ENCODE measurements at regions not wholly inside any gene's neighbourhood (a gene's known extent, or its start where the extent isn't known, plus 50 kb on each side); places are given as distances from the start of the nearest gene placed in this dataset.

DNA sequence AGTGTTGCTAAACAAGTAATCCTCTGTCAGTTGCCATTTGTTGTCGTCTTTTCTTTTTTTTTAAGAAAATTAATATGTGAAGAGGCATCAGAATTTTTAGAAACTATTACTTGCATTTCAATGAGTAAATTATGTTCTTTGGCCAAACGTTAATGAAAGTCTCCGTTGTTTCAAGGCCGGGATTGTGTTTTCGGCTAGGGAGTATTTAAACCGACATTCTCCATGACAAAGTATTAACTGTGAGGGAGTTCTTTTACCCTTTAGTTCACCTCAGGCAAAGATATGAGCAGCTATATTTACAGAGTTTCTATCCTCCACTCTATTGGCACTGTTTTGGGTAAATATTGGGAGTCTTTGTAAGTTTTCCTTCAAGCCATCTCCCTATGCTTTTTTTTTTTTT, 668.9 kb downstream of the METTL15 start:
- Mint-ChIP-seq H3K9me3 (peaks cover 17% of the 10 kb centered on the region), H3K27ac (no peak overlapping the region), H3K36me3 (ENCODE audit: low read depth) (no peaks in the 10 kb centered on the region), H3K4me1 (ENCODE audit: low read depth) (no peaks in the 10 kb centered on the region), H3K4me3 (no peak overlapping the region), H3K27me3 (no peaks in the 10 kb centered on the region)

DNA sequence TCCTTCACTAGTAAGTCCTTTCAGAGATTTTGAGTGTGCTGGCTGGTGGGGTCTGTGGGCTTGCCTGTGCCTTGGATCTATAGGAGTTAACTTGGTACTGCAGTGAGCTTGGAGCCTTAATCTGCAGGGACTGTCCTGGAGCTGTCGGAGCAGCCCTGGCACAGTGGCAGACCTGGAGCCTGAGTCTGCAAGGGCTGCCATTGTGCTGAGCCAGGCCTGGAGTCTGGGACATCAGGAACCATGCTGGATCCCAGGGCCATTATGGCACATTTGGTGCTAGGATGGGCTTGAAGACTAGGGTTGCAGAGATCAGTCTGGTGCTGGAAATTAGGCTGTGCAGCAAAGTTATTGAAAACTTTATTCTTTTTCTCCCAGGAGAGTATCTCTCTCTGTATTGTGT, 665.4 kb downstream of the METTL15 start:
- H3K27ac Mint-ChIP-seq: no peak overlapping the region
- H3K36me3 Mint-ChIP-seq (ENCODE audit: low read depth): no peaks in the 10 kb centered on the region
- no peaks in the 10 kb centered on the region for H3K4me1 Mint-ChIP-seq (ENCODE audit: low read depth)
- H3K4me3 Mint-ChIP-seq: no peak overlapping the region
- no peaks in the 10 kb centered on the region for H3K27me3 Mint-ChIP-seq
- H3K9me3 Mint-ChIP-seq: peaks cover 24% of the 10 kb centered on the region

DNA sequence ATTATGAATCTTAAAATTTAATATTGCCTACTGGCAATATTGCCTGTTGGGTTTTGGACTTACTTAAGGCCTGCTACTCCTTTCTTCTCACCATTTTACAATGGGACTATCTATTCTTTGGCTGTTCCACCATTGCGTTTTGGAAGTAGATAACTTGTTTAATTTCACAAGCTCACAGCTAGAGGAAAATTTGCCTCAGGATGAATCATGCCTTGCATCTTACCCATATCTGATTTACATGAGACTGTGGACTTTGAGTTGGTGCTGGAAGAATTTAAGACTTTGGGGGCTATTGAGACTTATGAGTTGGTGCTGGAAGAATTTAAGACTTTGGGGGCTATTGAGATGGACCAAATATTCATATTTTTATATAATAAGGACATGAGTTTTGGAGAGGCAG, 662.6 kb downstream of the METTL15 start:
- H3K4me3 Mint-ChIP-seq: no peak overlapping the region
- no peak overlapping the region for H3K27ac Mint-ChIP-seq
- no peaks in the 10 kb centered on the region for H3K27me3 Mint-ChIP-seq
- no peaks in the 10 kb centered on the region for H3K36me3 Mint-ChIP-seq (ENCODE audit: low read depth)
- peaks cover 23% of the 10 kb centered on the region for H3K9me3 Mint-ChIP-seq
- H3K4me1 Mint-ChIP-seq (ENCODE audit: low read depth): no peaks in the 10 kb centered on the region

GRCh38 chr11:28767574-28767973, 659.4 kb downstream of the METTL15 start:
- Mint-ChIP-seq H3K9me3 (peaks cover 15% of the 10 kb centered on the region), H3K36me3 (ENCODE audit: low read depth) (no peaks in the 10 kb centered on the region), H3K4me1 (ENCODE audit: low read depth) (no peaks in the 10 kb centered on the region), H3K27me3 (no peaks in the 10 kb centered on the region), H3K4me3 (no peak overlapping the region), H3K27ac (peak overlapping the region; percentile 27)

DNA sequence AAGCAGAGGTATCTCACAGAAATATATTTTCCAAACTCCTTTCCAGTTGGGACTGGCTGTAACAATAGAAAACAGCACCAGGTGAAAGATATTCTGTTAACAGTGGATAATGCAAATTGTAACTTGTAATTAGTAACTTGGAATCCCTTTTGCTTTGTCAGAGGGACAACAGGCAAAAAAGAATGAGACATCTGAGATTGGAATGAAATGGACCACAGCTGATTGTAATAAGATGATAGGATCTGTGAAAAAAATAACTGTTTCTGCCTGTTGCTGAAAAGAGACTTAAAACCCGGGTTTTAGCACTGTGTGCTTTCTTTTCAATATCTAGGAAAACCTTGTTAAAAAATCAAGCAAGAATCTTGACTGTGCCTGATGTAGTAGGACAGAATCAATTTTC, 655.7 kb downstream of the METTL15 start:
- no peaks in the 10 kb centered on the region for H3K4me1 Mint-ChIP-seq (ENCODE audit: low read depth)
- H3K9me3 Mint-ChIP-seq: peaks cover 8% of the 10 kb centered on the region
- H3K36me3 Mint-ChIP-seq (ENCODE audit: low read depth): no peaks in the 10 kb centered on the region
- H3K27me3 Mint-ChIP-seq: no peaks in the 10 kb centered on the region
- H3K4me3 Mint-ChIP-seq: no peak overlapping the region
- no peak overlapping the region for H3K27ac Mint-ChIP-seq

DNA sequence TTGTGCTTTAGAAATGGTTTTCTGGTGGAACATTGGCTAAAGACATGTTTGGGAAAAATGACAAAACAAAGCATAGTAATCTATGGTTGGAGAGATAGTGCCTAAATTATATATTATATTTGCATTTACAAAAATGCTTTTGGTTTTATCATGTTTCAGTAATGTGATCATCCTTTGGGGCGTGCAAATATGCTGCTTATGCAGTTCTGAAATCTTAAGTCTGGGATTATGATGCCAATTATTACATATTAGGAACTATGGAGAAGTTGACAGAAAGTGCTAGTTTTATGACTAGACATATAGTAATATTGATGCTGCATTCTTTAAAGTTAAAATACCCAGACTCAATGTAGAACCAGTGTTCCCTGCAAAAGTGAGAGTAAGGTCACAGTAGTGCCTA, 655.0 kb downstream of the METTL15 start:
- no peaks in the 10 kb centered on the region for H3K27me3 Mint-ChIP-seq
- H3K4me3 Mint-ChIP-seq: no peak overlapping the region

DNA sequence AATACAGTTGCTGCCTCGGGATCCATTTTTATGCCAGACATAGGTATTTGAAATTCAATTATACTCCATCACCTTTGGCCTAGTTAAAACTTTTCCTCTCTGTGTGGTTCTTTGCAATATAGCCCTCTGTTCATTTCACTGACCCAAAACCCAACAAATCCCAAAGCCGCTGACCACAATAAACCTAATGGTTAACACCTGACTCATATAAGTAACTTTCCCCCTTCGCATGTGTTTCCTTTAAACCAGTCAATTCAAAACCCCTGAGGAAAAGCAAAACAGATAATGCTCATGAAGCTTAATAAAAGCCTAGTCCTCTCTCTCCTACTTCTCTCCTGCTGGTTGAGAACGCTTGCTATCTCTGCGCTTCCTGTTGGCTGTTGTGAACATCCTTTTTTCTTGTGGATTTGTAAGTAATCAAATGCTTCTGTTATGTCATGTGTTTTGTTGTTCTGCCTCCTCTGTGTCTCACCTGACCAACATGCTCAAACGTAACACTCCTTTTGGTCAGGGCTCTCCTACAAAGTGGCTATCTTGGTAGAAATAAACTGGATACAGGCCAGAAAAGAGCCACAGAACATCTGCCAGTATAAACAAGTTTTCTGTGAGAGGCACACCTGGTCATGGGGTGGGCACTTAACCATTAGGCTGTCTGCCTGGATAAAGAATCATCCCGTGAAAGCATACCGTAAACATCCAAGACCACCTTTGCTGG, 652.6 kb downstream of the METTL15 start:
- no peak overlapping the region for H3K4me3 Mint-ChIP-seq
- H3K27ac Mint-ChIP-seq: no peak overlapping the region
- H3K4me1 Mint-ChIP-seq (ENCODE audit: low read depth): no peaks in the 10 kb centered on the region
- peaks cover 4% of the 10 kb centered on the region for H3K9me3 Mint-ChIP-seq
- H3K36me3 Mint-ChIP-seq (ENCODE audit: low read depth): no peaks in the 10 kb centered on the region
- no peaks in the 10 kb centered on the region for H3K27me3 Mint-ChIP-seq

More for the DNA sequence above, 655.0 kb downstream of the METTL15 start:
- H3K27ac Mint-ChIP-seq: no peak overlapping the region
- H3K9me3 Mint-ChIP-seq: peaks cover 8% of the 10 kb centered on the region
- H3K36me3 Mint-ChIP-seq (ENCODE audit: low read depth): no peaks in the 10 kb centered on the region
- H3K4me1 Mint-ChIP-seq (ENCODE audit: low read depth): no peaks in the 10 kb centered on the region

GRCh38 chr11:28759311-28759710, 651.1 kb downstream of the METTL15 start:
- no peak overlapping the region for H3K27ac Mint-ChIP-seq

DNA sequence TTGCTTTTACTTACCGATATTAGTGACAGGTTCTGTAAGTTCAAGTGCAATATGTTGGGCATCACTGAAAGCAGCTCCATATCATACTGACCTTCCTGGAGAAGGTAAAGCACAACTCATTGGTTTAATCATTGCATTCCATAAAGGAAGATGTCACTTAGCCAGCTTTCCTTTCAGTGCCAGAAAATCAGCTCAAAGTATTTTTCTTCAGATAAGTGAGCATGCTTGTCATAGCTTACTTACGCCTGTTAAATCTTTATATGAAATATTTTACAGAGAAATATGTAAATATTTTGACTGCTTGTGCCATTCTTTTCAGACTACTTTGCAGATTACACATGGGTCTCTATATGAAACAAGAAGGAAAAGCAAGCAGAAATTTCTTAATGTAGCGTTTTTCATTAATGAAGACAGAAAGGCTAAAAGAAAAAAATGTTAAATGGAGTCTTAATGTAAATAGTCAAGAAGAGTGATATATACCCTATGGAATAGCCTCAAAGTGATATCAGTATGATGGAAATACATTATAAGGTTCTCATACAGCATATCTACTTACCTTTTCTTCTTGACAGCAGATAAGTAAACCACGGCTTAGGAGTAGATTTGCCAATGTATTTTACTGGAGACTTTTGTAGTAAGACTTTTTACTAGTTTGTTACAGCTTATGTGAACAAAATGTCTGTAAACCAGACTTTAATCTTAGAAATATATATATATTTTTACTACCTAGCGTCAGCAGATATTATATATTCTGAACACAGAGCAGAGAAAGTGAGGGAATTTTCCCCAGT, 649.7 kb downstream of the METTL15 start:
- no peak overlapping the region for H3K27ac Mint-ChIP-seq
- no peaks in the 10 kb centered on the region for H3K27me3 Mint-ChIP-seq
- H3K9me3 Mint-ChIP-seq: peaks cover 8% of the 10 kb centered on the region
- no peaks in the 10 kb centered on the region for H3K4me1 Mint-ChIP-seq (ENCODE audit: low read depth)
- H3K36me3 Mint-ChIP-seq (ENCODE audit: low read depth): no peaks in the 10 kb centered on the region
- H3K4me3 Mint-ChIP-seq: no peak overlapping the region

More at GRCh38 chr11:28759311-28759710, 651.1 kb downstream of the METTL15 start:
- Mint-ChIP-seq H3K9me3 (peaks cover 4% of the 10 kb centered on the region), H3K4me3 (no peak overlapping the region), H3K27me3 (no peaks in the 10 kb centered on the region), H3K4me1 (ENCODE audit: low read depth) (no peaks in the 10 kb centered on the region), H3K36me3 (ENCODE audit: low read depth) (no peaks in the 10 kb centered on the region)

- Mint-ChIP-seq H3K9me3 (peaks cover 8% of the 10 kb centered on the region), H3K4me3 (no peak overlapping the region), H3K27ac (no peak overlapping the region), H3K27me3 (no peaks in the 10 kb centered on the region), H3K4me1 (ENCODE audit: low read depth) (no peaks in the 10 kb centered on the region), H3K36me3 (ENCODE audit: low read depth) (no peaks in the 10 kb centered on the region)
These were observed 648.8 kb downstream of the METTL15 start for GRCh38 chr11:28756977-28757376.

DNA sequence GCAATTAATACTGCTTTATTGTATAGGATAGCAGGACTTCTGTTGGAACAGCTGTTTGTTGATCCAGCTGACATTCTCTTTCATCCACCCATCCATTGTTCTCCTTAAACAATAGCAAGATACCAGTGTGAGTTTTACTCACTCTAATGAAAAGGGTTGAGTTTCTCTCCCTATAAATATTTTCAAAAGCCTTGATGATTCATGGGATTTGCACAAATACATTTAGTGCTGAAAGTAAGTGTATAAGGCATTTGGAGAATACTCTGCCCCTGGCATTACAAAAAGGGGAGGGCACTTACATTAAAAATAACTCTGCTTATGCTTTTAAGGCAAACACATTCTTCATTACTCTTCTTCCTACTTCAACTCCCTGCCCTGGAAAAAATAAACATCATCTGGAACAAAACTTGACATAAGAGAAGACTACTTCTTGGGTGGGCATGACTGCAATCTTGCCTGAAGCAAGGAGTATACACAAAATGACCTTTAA, 634.9 kb downstream of the METTL15 start:
- Mint-ChIP-seq H3K27me3 (no peaks in the 10 kb centered on the region), H3K4me1 (ENCODE audit: low read depth) (no peaks in the 10 kb centered on the region), H3K9me3 (peaks cover 14% of the 10 kb centered on the region), H3K4me3 (no peak overlapping the region), H3K36me3 (ENCODE audit: low read depth) (no peaks in the 10 kb centered on the region), H3K27ac (no peak overlapping the region)

DNA sequence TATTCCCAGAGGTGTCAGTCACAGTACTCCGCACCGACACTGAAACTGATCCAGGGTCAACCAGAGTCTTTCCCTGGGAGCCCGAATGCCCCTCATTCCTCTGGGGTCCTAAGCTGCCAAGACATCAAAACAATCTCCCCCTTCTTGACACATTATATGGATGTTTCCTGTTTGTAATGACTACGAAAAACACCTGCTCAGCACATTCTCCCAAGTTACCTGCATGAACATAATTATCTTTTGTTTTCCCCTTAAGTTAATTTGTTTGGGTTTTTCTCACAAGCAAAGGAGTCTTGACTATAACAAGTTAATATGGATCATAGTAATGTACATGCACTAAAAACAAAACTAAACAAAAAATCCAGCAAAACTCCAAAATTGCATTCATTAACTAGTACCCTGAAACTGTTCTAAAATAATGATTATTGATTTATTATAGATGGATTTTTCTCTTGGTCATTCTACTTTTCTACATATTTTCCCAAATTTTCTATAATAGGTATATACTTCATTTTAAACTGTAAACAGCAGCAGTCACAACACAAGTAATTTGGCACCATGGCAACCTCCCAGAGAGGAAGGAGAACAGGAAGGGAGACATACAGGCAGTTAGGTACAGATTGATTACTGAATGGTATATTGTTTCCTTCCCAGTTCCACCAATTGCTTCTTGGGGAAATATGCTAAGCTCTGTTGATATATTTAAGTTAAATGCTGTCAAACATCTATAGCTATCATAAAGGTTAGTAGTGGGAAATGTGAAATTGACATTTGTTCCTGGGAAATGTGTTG, 631.5 kb downstream of the METTL15 start:
- H3K4me3 Mint-ChIP-seq: no peak overlapping the region
- no peaks in the 10 kb centered on the region for H3K36me3 Mint-ChIP-seq (ENCODE audit: low read depth)
- no peaks in the 10 kb centered on the region for H3K9me3 Mint-ChIP-seq
- no peaks in the 10 kb centered on the region for H3K4me1 Mint-ChIP-seq (ENCODE audit: low read depth)
- H3K27me3 Mint-ChIP-seq: no peaks in the 10 kb centered on the region
- no peak overlapping the region for H3K27ac Mint-ChIP-seq

DNA sequence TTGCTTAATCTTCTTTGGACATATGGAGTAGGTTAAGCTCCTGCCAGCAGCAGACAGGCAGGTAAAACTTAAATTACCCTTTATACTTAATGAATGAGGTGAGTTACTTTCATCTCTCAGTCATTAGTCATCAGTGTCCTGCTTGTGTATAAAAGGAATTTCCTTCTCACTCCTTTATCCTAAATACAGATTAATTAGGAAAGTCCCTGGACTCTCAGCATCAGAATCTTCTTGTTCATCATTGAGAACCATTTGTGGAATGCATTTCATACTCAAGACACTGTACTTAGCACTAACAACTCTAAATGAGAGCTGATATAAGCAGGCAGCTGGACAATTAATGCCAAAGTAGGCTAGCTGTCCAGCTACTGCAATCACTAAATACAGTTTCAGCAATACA, 630.4 kb downstream of the METTL15 start:
- no peaks in the 10 kb centered on the region for H3K36me3 Mint-ChIP-seq (ENCODE audit: low read depth)
- H3K27me3 Mint-ChIP-seq: no peaks in the 10 kb centered on the region
- no peak overlapping the region for H3K4me3 Mint-ChIP-seq
- no peak overlapping the region for H3K27ac Mint-ChIP-seq
- H3K9me3 Mint-ChIP-seq: no peaks in the 10 kb centered on the region
- H3K4me1 Mint-ChIP-seq (ENCODE audit: low read depth): no peaks in the 10 kb centered on the region

DNA sequence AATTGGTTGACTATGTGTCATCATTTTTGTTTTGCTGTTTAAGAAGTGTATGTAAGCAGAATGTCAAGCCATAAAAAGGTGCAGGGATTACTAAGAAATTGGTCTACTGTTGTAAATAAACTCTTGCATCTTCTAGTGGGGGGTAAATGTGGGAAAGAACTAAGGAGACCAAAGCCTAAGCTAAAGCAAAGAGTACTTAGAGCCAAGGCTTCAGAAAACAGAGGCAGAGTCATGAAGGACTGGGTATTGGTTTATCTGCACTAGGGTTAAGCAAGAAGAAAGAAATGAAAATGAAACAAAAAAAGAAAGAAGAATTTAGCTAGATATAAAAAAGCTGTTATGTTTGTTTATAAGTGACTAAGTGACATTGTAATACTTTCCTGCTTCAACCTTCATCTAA, 628.1 kb downstream of the METTL15 start:
- H3K36me3 Mint-ChIP-seq (ENCODE audit: low read depth): no peaks in the 10 kb centered on the region
- H3K27me3 Mint-ChIP-seq: no peaks in the 10 kb centered on the region
- no peaks in the 10 kb centered on the region for H3K4me1 Mint-ChIP-seq (ENCODE audit: low read depth)
- H3K27ac Mint-ChIP-seq: no peak overlapping the region
- H3K4me3 Mint-ChIP-seq: no peak overlapping the region
- no peaks in the 10 kb centered on the region for H3K9me3 Mint-ChIP-seq

DNA sequence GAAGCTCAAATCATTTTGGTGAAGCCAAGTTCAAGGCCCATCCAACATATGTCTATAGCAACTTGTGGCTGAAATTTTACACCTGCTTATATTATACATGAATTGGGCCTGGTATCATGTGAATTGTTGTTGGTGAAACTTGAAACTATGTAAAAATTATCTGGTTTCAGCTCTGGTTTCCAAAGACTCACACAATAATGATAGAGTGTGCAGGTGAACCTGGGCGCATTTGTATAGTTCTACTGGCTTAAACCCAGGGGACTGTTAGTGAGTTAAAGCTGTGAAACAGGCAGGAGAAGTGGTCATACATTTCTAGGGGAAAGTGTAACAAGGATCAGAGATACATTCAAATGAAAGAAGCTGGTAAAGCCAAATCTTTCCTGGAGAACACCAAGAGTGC, 627.3 kb downstream of the METTL15 start:
- H3K36me3 Mint-ChIP-seq (ENCODE audit: low read depth): no peaks in the 10 kb centered on the region
- H3K9me3 Mint-ChIP-seq: no peaks in the 10 kb centered on the region
- no peak overlapping the region for H3K27ac Mint-ChIP-seq
- no peaks in the 10 kb centered on the region for H3K4me1 Mint-ChIP-seq (ENCODE audit: low read depth)
- H3K27me3 Mint-ChIP-seq: no peaks in the 10 kb centered on the region
- H3K4me3 Mint-ChIP-seq: no peak overlapping the region

Data from stimulated activated naive CD8-positive, alpha-beta T cell treated with anti-CD3 and anti-CD28 coated beads, Interleukin-15, Interleukin-2, amounts not matched to agents 100 ng/mL and 50 ng/mL, for 24 hours (primary cell).